ENCODE measurements at regions not wholly inside any gene's neighbourhood (a gene's known extent, or its start where the extent isn't known, plus 50 kb on each side); places are given as distances from the start of the nearest gene placed in this dataset.

DNA sequence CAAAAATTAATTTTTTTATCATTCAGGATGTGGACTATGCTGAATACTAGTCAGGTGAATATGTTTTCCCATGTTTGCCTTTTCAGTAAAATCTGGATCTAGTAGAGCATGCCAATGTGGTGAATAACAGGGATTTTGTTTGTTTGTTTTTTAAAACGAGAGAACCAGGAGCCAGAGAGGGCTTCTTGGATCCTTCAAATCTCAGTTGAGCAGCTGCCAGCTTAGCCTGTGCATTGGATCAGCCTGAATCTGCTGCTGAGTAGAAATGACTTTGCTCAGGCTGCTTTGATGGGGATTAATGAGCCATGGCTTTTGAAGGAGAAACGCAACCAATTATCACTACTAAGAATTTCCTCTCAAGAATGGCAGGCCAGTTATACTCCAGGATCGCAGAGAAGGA, 493.8 kb downstream of the ARL4A start:
- intact Hi-C loops (cut with micrococcal nuclease), result no loop called here
- H3K27ac Mint-ChIP-seq, result no peak overlapping the region

DNA sequence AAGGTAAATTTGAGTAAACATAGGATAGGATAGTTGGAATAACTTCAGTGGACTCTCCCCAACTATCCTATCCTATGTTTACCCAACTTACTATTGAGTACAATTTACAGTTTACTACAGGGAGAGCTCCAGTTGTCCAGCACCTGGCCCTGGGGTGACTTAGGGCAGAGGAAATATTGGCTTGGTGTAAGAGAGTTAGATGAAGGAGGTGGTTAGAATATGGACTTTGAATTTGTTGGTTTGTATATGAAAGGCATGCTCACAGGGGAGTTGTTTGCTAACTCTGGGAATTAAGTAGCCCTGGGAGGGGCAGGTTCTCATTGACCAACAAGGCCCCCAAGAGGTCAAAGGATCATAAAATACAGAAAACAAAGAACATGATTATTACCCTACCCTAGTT, 497.7 kb downstream of the ARL4A start:
- Mint-ChIP-seq H3K27ac (no peak overlapping the region), H3K4me3 (no peak overlapping the region), H3K36me3 (ENCODE audit: low read depth) (no peaks in the 10 kb centered on the region), H3K27me3 (ENCODE audit: insufficient read depth) (no peaks in the 10 kb centered on the region), H3K4me1 (ENCODE audit: low read depth) (no peaks in the 10 kb centered on the region), H3K9me3 (no peaks in the 10 kb centered on the region)
- intact Hi-C loops (cut with micrococcal nuclease), result no loop called here
- DNase-seq (ENCODE audit: low spot score), result no peak

More for the DNA sequence above, 493.8 kb downstream of the ARL4A start:
- Mint-ChIP-seq H3K27me3 (ENCODE audit: insufficient read depth) (no peaks in the 10 kb centered on the region), H3K4me3 (no peak overlapping the region), H3K9me3 (no peaks in the 10 kb centered on the region), H3K4me1 (ENCODE audit: low read depth) (no peaks in the 10 kb centered on the region), H3K36me3 (ENCODE audit: low read depth) (no peaks in the 10 kb centered on the region)
- no peak for DNase-seq (ENCODE audit: low spot score)

DNA sequence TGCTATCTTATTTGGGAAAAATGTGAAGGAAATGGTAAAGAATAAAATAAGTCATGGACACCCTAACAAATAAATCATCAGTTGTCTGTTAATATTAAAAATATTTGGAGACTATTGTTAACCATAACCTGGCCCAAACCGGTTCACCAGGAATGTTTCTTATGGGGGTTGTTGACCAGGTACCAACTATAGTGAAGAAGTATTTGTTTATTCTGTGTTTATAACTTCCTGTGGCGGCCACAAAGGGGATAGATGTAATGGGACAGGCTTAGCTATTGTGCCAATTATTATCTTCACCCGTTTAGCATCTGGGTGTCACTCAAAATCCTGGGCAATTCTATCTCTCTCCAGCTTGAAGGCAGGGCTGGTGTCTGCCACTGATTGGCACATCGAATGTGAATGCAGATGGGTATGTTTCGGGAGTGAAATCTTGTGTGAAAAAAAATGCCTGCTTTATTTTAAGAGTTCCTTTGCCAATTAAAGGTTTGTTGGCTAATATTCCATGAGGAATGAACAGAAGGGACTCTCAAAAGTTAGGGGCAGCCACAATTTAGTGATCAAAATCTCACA, 500.9 kb downstream of the ARL4A start:
- Mint-ChIP-seq H3K36me3 (ENCODE audit: low read depth) (no peaks in the 10 kb centered on the region), H3K9me3 (no peaks in the 10 kb centered on the region), H3K27me3 (ENCODE audit: insufficient read depth) (no peaks in the 10 kb centered on the region), H3K27ac (no peak overlapping the region), H3K4me1 (ENCODE audit: low read depth) (no peaks in the 10 kb centered on the region), H3K4me3 (no peak overlapping the region)
- DNase-seq (ENCODE audit: low spot score), result no peak
- intact Hi-C loops (cut with micrococcal nuclease), result no loop called here

DNA sequence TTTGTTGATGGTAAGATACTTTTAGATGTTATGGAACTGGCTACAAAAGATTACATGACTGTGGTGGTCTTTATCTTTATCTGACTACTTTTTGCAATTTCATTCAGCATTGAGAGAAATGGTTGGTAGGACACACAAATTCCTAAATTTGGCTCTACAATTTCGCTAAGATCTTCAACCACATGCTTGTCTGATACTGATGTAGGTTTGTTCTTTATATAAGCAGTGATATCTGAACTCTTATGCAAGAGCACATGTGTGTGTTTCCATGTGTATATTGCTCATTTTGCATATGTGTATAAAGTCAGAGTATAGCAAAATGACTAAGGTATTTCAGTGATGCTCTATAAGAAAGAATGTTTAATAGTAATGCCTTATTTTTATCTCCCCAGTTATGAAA, 501.5 kb downstream of the ARL4A start:
- no peak overlapping the region for H3K27ac Mint-ChIP-seq

DNA sequence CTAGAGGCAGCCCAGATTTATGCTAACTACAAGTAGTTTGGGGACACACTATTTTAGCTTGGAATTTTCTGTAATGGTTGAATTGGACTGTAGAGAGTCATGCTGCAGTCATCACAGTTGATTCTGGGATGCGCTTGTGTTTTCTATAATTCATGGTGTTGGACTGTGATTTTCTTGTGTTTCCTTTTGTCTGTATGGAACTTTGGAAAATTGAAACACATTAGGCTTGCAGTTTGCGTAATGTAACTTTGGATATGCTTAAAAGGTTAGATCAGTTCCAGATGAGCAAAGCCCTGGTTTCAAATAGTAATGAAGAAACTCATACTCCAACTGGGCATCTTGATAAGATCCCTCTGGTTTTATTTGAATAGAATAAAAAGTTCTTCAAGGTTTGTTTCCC, 502.2 kb downstream of the ARL4A start:
- no peak for DNase-seq (ENCODE audit: low spot score)
- H3K36me3 Mint-ChIP-seq (ENCODE audit: low read depth), result no peaks in the 10 kb centered on the region
- H3K4me1 Mint-ChIP-seq (ENCODE audit: low read depth), result no peaks in the 10 kb centered on the region
- no peaks in the 10 kb centered on the region for H3K9me3 Mint-ChIP-seq
- no peaks in the 10 kb centered on the region for H3K27me3 Mint-ChIP-seq (ENCODE audit: insufficient read depth)
- no peak overlapping the region for H3K27ac Mint-ChIP-seq
- intact Hi-C loops (cut with micrococcal nuclease), result no loop called here
- no peak overlapping the region for H3K4me3 Mint-ChIP-seq

More for the DNA sequence above, 501.5 kb downstream of the ARL4A start:
- intact Hi-C loops (cut with micrococcal nuclease), result no loop called here
- Mint-ChIP-seq H3K36me3 (ENCODE audit: low read depth) (no peaks in the 10 kb centered on the region), H3K4me1 (ENCODE audit: low read depth) (no peaks in the 10 kb centered on the region), H3K9me3 (no peaks in the 10 kb centered on the region), H3K27me3 (ENCODE audit: insufficient read depth) (no peaks in the 10 kb centered on the region), H3K4me3 (no peak overlapping the region)
- no peak for DNase-seq (ENCODE audit: low spot score)

DNA sequence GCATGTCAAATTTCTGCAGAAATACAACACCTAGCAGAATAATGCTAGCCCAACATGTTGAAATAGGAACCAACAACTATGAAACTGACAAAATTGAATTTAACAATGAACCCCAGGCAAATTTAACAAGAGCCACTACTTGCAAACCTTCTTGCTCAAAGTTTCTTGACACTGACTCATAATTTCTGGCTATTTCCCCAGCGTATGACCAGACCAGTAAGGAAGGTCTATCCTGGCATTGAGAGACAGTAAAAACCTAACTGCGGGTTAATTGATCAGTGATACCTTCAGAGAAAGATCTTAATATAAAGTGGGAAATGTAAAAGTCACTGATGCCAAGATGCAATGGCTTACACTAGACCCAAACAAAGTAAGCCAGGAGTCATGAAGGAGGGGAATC, 510.1 kb downstream of the ARL4A start:
- H3K27ac Mint-ChIP-seq, result no peak overlapping the region
- H3K4me3 Mint-ChIP-seq, result no peak overlapping the region
- no peaks in the 10 kb centered on the region for H3K9me3 Mint-ChIP-seq
- intact Hi-C loops (cut with micrococcal nuclease), result no loop called here
- no peak for DNase-seq (ENCODE audit: low spot score)
- no peaks in the 10 kb centered on the region for H3K27me3 Mint-ChIP-seq (ENCODE audit: insufficient read depth)
- H3K4me1 Mint-ChIP-seq (ENCODE audit: low read depth), result no peaks in the 10 kb centered on the region
- H3K36me3 Mint-ChIP-seq (ENCODE audit: low read depth), result no peaks in the 10 kb centered on the region

DNA sequence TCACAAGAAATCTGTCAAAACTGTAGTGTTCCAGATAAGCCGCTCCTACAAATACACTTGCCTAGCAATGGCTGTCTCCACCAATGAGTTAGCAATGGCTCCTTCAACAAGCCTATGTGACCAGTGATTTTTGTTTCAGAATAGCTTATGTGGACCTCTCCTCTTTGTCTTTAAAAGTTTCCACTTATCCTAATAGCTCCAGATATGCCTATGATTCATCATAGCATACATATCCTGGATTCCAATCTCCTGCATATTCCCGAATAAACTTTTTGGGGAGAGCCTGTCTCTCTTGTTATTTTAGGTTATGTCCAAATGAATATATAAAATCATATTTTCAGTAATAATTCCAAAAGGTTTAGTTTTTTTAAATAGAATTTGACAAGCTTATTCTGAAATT, 510.6 kb downstream of the ARL4A start:
- Mint-ChIP-seq H3K27me3 (ENCODE audit: insufficient read depth) (no peaks in the 10 kb centered on the region), H3K4me3 (no peak overlapping the region), H3K36me3 (ENCODE audit: low read depth) (no peaks in the 10 kb centered on the region), H3K27ac (no peak overlapping the region), H3K9me3 (no peaks in the 10 kb centered on the region), H3K4me1 (ENCODE audit: low read depth) (no peaks in the 10 kb centered on the region)
- no peak for DNase-seq (ENCODE audit: low spot score)
- intact Hi-C loops (cut with micrococcal nuclease), result no loop called here

DNA sequence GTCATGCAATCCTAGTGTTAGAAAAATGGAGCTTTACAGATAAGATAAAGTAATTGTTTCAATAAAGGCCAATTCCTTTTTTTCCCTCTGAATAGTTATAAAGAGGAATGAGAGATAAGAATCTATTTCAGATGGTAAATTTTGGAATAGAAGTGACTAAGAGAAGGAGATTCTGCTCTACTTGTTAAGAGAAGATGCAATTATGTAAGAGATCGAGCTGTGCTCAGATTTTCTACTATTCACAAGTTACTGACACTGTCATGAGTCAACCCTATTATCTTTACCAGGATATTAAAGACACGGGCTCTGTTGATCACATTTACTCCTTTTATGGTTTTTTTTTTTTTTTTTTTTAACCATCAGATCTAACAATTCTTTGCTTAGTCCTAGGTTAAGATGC, 511.3 kb downstream of the ARL4A start:
- DNase-seq (ENCODE audit: low spot score), result no peak
- intact Hi-C loops (cut with micrococcal nuclease), result no loop called here
- H3K4me1 Mint-ChIP-seq (ENCODE audit: low read depth), result no peaks in the 10 kb centered on the region
- no peaks in the 10 kb centered on the region for H3K36me3 Mint-ChIP-seq (ENCODE audit: low read depth)
- no peaks in the 10 kb centered on the region for H3K9me3 Mint-ChIP-seq
- H3K27ac Mint-ChIP-seq, result no peak overlapping the region
- no peak overlapping the region for H3K4me3 Mint-ChIP-seq
- no peaks in the 10 kb centered on the region for H3K27me3 Mint-ChIP-seq (ENCODE audit: insufficient read depth)

DNA sequence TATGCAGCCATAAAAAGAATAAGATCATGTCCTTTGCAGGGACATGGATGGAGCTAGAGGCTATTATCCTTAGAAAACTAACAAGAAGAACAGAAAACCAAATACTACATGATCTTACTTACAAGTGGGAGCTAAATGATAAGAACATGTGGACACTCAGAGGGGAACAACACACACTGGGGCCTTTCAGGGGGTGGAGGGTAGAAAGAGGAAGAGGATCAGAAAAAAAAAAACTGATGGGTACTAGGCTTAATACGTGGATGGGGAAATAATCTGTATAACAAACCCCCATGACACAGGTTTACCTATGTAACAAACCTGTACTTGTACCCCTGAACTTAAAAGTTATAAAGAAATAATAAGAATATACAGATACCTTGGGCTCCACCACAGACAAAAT, 514.2 kb downstream of the ARL4A start:
- Mint-ChIP-seq H3K9me3 (no peaks in the 10 kb centered on the region), H3K4me1 (ENCODE audit: low read depth) (no peaks in the 10 kb centered on the region), H3K27ac (no peak overlapping the region), H3K27me3 (ENCODE audit: insufficient read depth) (no peaks in the 10 kb centered on the region), H3K36me3 (ENCODE audit: low read depth) (no peaks in the 10 kb centered on the region), H3K4me3 (no peak overlapping the region)
- DNase-seq (ENCODE audit: low spot score), result no peak
- intact Hi-C loops (cut with micrococcal nuclease), result no loop called here

DNA sequence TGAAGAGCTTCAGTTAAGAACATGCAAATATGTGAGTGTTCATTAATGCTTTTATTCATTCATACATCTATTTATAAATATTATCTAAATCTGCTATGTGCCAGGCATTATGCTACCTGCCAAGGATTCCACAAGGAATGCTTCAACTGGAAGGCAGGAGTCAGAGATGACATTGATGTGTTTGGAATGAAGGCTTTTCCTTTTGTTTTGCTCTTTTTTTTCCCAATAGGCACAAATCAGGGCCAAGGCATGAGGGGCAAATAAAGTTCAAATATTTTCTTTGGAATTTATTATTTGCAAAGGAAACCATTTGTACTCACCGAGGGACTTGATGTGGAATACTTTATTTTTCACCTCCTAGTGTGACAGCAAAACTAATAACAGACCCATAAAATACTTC, 530.3 kb downstream of the ARL4A start:
- no peaks in the 10 kb centered on the region for H3K4me1 Mint-ChIP-seq (ENCODE audit: low read depth)
- intact Hi-C loops (cut with micrococcal nuclease), result no loop called here
- no peaks in the 10 kb centered on the region for H3K36me3 Mint-ChIP-seq (ENCODE audit: low read depth)
- no peaks in the 10 kb centered on the region for H3K9me3 Mint-ChIP-seq
- no peak for DNase-seq (ENCODE audit: low spot score)
- H3K4me3 Mint-ChIP-seq, result no peak overlapping the region
- H3K27ac Mint-ChIP-seq, result no peak overlapping the region
- no peaks in the 10 kb centered on the region for H3K27me3 Mint-ChIP-seq (ENCODE audit: insufficient read depth)

DNA sequence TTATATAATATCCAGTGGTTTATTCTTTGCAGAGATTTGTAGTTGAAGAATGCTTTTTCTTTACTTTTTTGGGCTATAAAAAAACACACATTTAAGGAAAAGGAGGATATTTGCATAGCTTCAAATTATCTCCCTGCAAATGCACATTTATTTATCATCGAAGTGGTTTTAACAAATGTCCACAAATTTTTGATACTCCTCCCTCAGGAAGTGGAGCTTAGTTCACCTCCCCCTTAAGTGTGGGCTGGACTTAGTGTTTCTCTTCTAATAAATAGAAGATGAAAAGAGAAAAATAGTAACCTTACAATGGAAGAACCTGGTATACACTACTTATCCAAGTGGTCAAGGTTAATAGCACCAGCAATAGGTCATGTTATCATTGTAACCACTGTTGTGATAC, 537.6 kb downstream of the ARL4A start:
- Mint-ChIP-seq H3K36me3 (ENCODE audit: low read depth) (no peaks in the 10 kb centered on the region), H3K27ac (no peak overlapping the region), H3K4me1 (ENCODE audit: low read depth) (no peaks in the 10 kb centered on the region), H3K9me3 (no peaks in the 10 kb centered on the region), H3K27me3 (ENCODE audit: insufficient read depth) (no peaks in the 10 kb centered on the region), H3K4me3 (no peak overlapping the region)
- intact Hi-C loops (cut with micrococcal nuclease), result no loop called here
- DNase-seq (ENCODE audit: low spot score), result no peak

DNA sequence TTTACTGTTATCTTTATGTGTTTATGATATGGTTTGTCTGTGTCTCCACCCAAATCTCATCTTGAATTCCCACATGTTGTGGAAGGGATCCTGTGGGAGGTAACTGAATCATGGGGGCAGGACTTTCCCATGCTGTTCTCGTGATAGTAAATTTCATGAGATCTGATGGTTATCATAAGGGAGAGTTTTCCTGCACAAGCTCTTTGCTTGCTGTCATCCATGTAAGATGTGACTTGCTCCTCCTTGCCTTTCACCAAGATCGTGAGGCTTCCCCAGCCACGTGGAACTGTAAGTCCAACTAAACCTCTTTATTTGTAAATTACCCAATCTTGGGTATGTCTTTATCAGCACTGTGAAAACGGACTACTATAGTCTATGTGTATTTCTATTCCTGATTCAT, 539.0 kb downstream of the ARL4A start:
- no peak for DNase-seq (ENCODE audit: low spot score)
- Mint-ChIP-seq H3K36me3 (ENCODE audit: low read depth) (no peaks in the 10 kb centered on the region), H3K4me3 (no peak overlapping the region), H3K9me3 (no peaks in the 10 kb centered on the region), H3K27ac (no peak overlapping the region), H3K4me1 (ENCODE audit: low read depth) (no peaks in the 10 kb centered on the region), H3K27me3 (ENCODE audit: insufficient read depth) (no peaks in the 10 kb centered on the region)
- intact Hi-C loops (cut with micrococcal nuclease), result no loop called here

DNA sequence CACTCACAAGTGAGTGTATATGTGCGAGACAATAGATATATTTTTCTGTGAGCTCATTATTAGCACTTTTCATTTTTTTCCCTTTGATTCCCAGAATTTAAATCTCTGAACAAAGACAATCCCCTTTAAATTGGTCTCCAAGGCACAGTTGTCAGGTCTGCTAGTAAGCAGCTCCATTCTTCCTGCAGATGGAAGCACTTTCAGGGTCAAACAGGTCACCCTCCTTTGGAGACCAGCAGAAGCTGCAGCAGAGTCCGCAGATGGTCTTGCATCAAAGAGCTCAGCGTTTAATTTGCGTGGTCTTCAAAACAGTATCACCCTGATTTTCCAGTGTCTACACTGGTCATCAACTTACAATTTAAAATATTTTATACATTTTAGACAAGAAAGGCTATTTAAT, 543.8 kb downstream of the ARL4A start:
- Mint-ChIP-seq H3K27me3 (ENCODE audit: insufficient read depth) (no peaks in the 10 kb centered on the region), H3K9me3 (no peaks in the 10 kb centered on the region)

DNA sequence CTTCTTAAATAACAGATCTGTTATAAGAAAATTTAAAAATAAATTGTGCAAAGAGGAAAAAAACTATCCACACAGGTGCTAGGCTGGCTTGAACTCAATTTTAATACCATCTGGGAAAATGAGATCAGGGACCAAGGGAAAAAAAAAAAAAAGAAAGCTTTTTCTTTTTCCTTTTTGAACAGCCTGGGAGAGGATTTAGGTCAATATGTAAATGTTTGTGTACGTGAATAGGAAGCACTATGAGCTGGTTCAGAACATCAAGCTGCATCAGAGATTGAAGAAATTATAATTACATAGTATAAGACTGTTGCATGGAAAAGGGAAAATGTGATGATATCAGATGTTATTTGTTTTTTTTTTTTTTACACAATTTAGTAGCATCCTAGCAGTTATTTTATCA, 548.0 kb downstream of the ARL4A start:
- no peak overlapping the region for H3K27ac Mint-ChIP-seq
- intact Hi-C loops (cut with micrococcal nuclease), result no loop called here
- no peaks in the 10 kb centered on the region for H3K4me1 Mint-ChIP-seq (ENCODE audit: low read depth)
- no peak for DNase-seq (ENCODE audit: low spot score)
- no peak overlapping the region for H3K4me3 Mint-ChIP-seq
- H3K9me3 Mint-ChIP-seq, result no peaks in the 10 kb centered on the region
- no peaks in the 10 kb centered on the region for H3K36me3 Mint-ChIP-seq (ENCODE audit: low read depth)
- H3K27me3 Mint-ChIP-seq (ENCODE audit: insufficient read depth), result no peaks in the 10 kb centered on the region

More for the DNA sequence above, 543.8 kb downstream of the ARL4A start:
- Mint-ChIP-seq H3K4me1 (ENCODE audit: low read depth) (no peaks in the 10 kb centered on the region), H3K27ac (no peak overlapping the region), H3K36me3 (ENCODE audit: low read depth) (no peaks in the 10 kb centered on the region), H3K4me3 (no peak overlapping the region)
- intact Hi-C loops (cut with micrococcal nuclease), result no loop called here
- DNase-seq (ENCODE audit: low spot score), result no peak
